Caco-2 (cell line): ENCODE measurements at regions not wholly inside any gene's neighbourhood (a gene's known extent, or its start where the extent isn't known, plus 50 kb on each side); places are given as distances from the start of the nearest gene placed in this dataset.

Source experiments
- BruUV-seq: library from RNA; stranded (reverse); fragments of 400-500 nt; replicated peaks from 2 replicates; lab custom pipeline; 2021; lab: Mats Ljungman, UMichigan
- CTCF ChIA-PET: fragments of 300-600 bp; sonication (Branson Sonifier 250); formaldehyde crosslinking; loops from one replicate; lab custom pipeline; 2022; ENCODE audit warnings: antibody characterized with exemption; lab: Charles Lee
- POLR2A ChIA-PET: fragments of 300-600 bp; sonication (Branson Sonifier 250); formaldehyde crosslinking; loops from one replicate; lab custom pipeline; 2022; ENCODE audit warnings: antibody characterized with exemption; lab: Charles Lee
- DNase-seq, 2 experiments: peaks; one replicate each; pipeline versions ENCODE4 v3.0.0 to v3.0.0-alpha.2; 2020 to 2022
- H3K27me3 ChIP-seq: replicated peaks from 2 replicates; pipeline ENCODE4 v1.6.0; 2011; ENCODE audit warnings: low read length; ENCODE audit not compliant: control insufficient read depth, insufficient read depth
- H3K36me3 ChIP-seq: 2 replicates; pipeline ENCODE4 v1.5.1; 2011; ENCODE audit warnings: low read length; ENCODE audit not compliant: control insufficient read depth, insufficient read depth
- H3K4me1 ChIP-seq: fragments of 250-450 bp; sonication (Bioruptor Pico); 2 replicates; pipeline ENCODE4 v1.5.1; 2020; ENCODE audit warnings: mild to moderate bottlenecking
- H3K4me3 ChIP-seq: 2 replicates; pipeline ENCODE4 v1.5.1; 2011; ENCODE audit warnings: low read depth, mild to moderate bottlenecking, control low read depth, low read length
- H3K9me3 ChIP-seq: fragments of 250-450 bp; sonication (Bioruptor Pico); 2 replicates; pipeline ENCODE4 v1.5.1; 2020; ENCODE audit warnings: mild to moderate bottlenecking, moderate library complexity
- H3K27ac Mint-ChIP-seq: one replicate; pipeline ENCODE4 v1.8.0; 2022; ENCODE audit warnings: mixed read lengths; ENCODE audit not compliant: unreplicated experiment
- H3K27me3 Mint-ChIP-seq: one replicate; pipeline ENCODE4 v1.8.0; 2022; ENCODE audit warnings: mixed read lengths; ENCODE audit not compliant: insufficient read depth, unreplicated experiment
- H3K36me3 Mint-ChIP-seq: one replicate; pipeline ENCODE4 v1.8.0; 2022; ENCODE audit warnings: mild to moderate bottlenecking, mixed read lengths; ENCODE audit not compliant: insufficient read depth, unreplicated experiment
- H3K4me1 Mint-ChIP-seq: one replicate; pipeline ENCODE4 v1.8.0; 2022; ENCODE audit warnings: low read depth, mixed read lengths; ENCODE audit not compliant: unreplicated experiment
- H3K4me3 Mint-ChIP-seq: one replicate; pipeline ENCODE4 v1.8.0; 2022; ENCODE audit warnings: mild to moderate bottlenecking, moderate library complexity, mixed read lengths; ENCODE audit not compliant: unreplicated experiment
- H3K9me3 Mint-ChIP-seq: one replicate; pipeline ENCODE4 v1.8.0; 2022; ENCODE audit warnings: mixed read lengths; ENCODE audit not compliant: unreplicated experiment
- CTCF ChIP-seq, 2 experiments: fragments of 200-600 bp in 1 of 2; IDR thresholded peaks; 1 replicate in 1 of 2; 2 replicates in 1 of 2; pipeline versions ENCODE4 v1.5.1 to v1.8.0; 2011 to 2022; ENCODE audit warnings: antibody characterized with exemption in 1 of 2, control low read depth in 1 of 2, inconsistent platforms in 1 of 2, low read depth in 1 of 2, low read length in 1 of 2, mild to moderate bottlenecking in 1 of 2, moderate library complexity in 1 of 2; ENCODE audit not compliant: insufficient read depth in 1 of 2, severe bottlenecking in 1 of 2, unreplicated experiment in 1 of 2
- intact Hi-C: fragments of 100-400 bp; cut with micrococcal nuclease; formaldehyde crosslinking; loops from one replicate; pipeline ENCODE4 v1.10.0; 2022; ENCODE audit not compliant: unreplicated experiment

- TF ChIP-seq CTCF (IDR thresholded peaks at IDR 0.05; ENCODE audit: insufficient read depth in 1 of 2, low read depth in 1 of 2, low read length in 1 of 2, severe bottlenecking in 1 of 2, unreplicated experiment in 1 of 2) = no peak
- peaks cover 5% of the 10 kb centered on the region for H3K27me3 Mint-ChIP-seq
- CTCF ChIA-PET = no interaction called here
- H3K4me3 Mint-ChIP-seq = no peak overlapping the region
- no peaks in the 10 kb centered on the region for H3K9me3 ChIP-seq
- POLR2A ChIA-PET = no interaction called here
- intact Hi-C loops = no loop called here
- H3K36me3 Mint-ChIP-seq = no peaks in the 10 kb centered on the region
- H3K9me3 Mint-ChIP-seq = no peaks in the 10 kb centered on the region
- no peaks in the 10 kb centered on the region for H3K4me1 ChIP-seq
- H3K36me3 ChIP-seq = no peaks in the 10 kb centered on the region
- no peak overlapping the region for H3K27ac Mint-ChIP-seq
- DNase-seq = no peak
- H3K4me3 ChIP-seq = no peak overlapping the region
- H3K4me1 Mint-ChIP-seq = no peaks in the 10 kb centered on the region
- no peaks in the 10 kb centered on the region for H3K27me3 ChIP-seq
- no TSS peak for BruUV-seq
These were observed 1965.6 kb upstream of the PCDH20 start for GRCh38 chr13:63381078-63381859.

DNA sequence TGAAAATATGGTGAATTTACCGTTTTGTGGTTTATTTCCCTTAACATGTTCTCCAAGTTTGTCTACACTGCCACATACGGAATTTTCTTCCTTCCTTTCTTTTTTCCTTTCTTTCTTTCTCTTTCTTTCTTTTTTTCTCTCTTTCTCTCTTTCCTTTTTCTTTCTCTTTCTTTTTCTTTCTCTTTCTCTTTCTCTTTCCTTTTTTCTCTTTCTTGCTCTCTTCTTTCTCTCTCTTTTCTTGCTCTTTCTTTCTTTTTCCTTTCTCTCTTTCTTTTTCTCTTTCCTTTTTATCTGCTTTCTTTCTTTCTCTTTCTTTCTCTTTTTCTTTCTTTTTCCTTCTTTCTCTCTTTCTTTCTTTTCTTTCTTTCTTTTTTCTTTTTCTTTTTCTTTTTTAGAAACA, 1962.3 kb upstream of the PCDH20 start:
- BruUV-seq = no TSS peak
- H3K4me3 ChIP-seq = no peak overlapping the region
- ChIA-PET CTCF (no interaction called here), POLR2A (no interaction called here)
- no peak for DNase-seq
- TF ChIP-seq CTCF (IDR thresholded peaks at IDR 0.05; ENCODE audit: insufficient read depth in 1 of 2, low read depth in 1 of 2, low read length in 1 of 2, severe bottlenecking in 1 of 2, unreplicated experiment in 1 of 2) = no peak
- Mint-ChIP-seq H3K36me3 (no peaks in the 10 kb centered on the region), H3K4me3 (no peak overlapping the region), H3K27me3 (peaks cover 5% of the 10 kb centered on the region), H3K4me1 (no peaks in the 10 kb centered on the region), H3K9me3 (no peaks in the 10 kb centered on the region), H3K27ac (no peak overlapping the region)
- H3K4me1 ChIP-seq = no peaks in the 10 kb centered on the region
- no peaks in the 10 kb centered on the region for H3K36me3 ChIP-seq
- H3K27me3 ChIP-seq = no peaks in the 10 kb centered on the region
- no peaks in the 10 kb centered on the region for H3K9me3 ChIP-seq
- intact Hi-C loops = no loop called here

GRCh38 chr13:63370101-63370500, 1954.5 kb upstream of the PCDH20 start:
- Mint-ChIP-seq H3K27me3 (no peaks in the 10 kb centered on the region), H3K4me3 (no peak overlapping the region), H3K27ac (no peak overlapping the region), H3K4me1 (no peaks in the 10 kb centered on the region), H3K36me3 (no peaks in the 10 kb centered on the region), H3K9me3 (no peaks in the 10 kb centered on the region)
- Histone ChIP-seq H3K4me1 (no peaks in the 10 kb centered on the region), H3K27me3 (no peaks in the 10 kb centered on the region), H3K9me3 (no peaks in the 10 kb centered on the region), H3K36me3 (no peaks in the 10 kb centered on the region), H3K4me3 (no peak overlapping the region)
- POLR2A ChIA-PET = no interaction called here
- intact Hi-C loops = no loop called here
- CTCF ChIA-PET = no interaction called here
- no peak for DNase-seq
- BruUV-seq = no TSS peak
- TF ChIP-seq CTCF (IDR thresholded peaks at IDR 0.05; ENCODE audit: insufficient read depth in 1 of 2, low read depth in 1 of 2, low read length in 1 of 2, severe bottlenecking in 1 of 2, unreplicated experiment in 1 of 2) = no peak
